HEK293 (cell line): ENCODE measurements at regions not wholly inside any gene's neighbourhood (a gene's known extent, or its start where the extent isn't known, plus 50 kb on each side); places are given as distances from the start of the nearest gene placed in this dataset.
A peak's percentile ranks its signal among the peaks of the same experiment; 100 is the strongest.

Source experiments
- KLF16 ChIP-seq: fragments of 450-650 bp; formaldehyde crosslinking; IDR thresholded peaks from 2 replicates; pipeline ENCODE4 v1.5.1; 2017; ENCODE audit warnings: missing biosample characterization, missing genetic modification characterization
- RBAK ChIP-seq: fragments of 450-650 bp; formaldehyde crosslinking; IDR thresholded peaks from 2 replicates; pipeline ENCODE4 v1.5.1; 2016; ENCODE audit warnings: missing biosample characterization, missing genetic modification characterization
- SP3 ChIP-seq: fragments of 450-650 bp; formaldehyde crosslinking; IDR thresholded peaks from 2 replicates; pipeline ENCODE4 v1.5.1; 2016; ENCODE audit warnings: missing biosample characterization, missing genetic modification characterization
- WT1 ChIP-seq: fragments of 450-650 bp; formaldehyde crosslinking; IDR thresholded peaks from 2 replicates; pipeline ENCODE4 v1.5.1; 2016; ENCODE audit warnings: missing biosample characterization, missing genetic modification characterization
- YY1 ChIP-seq: fragments of 450-650 bp; formaldehyde crosslinking; IDR thresholded peaks from 2 replicates; pipeline ENCODE4 v1.5.1; 2018; ENCODE audit warnings: missing biosample characterization, missing genetic modification characterization
- ZBTB1 ChIP-seq: fragments of 450-650 bp; formaldehyde crosslinking; IDR thresholded peaks from 2 replicates; pipeline ENCODE4 v1.5.1; 2016; ENCODE audit warnings: missing biosample characterization, missing genetic modification characterization
- ZBTB8A ChIP-seq: fragments of 450-650 bp; formaldehyde crosslinking; IDR thresholded peaks from 2 replicates; pipeline ENCODE4 v1.5.1; 2016; ENCODE audit warnings: missing biosample characterization, missing genetic modification characterization
- ZFHX2 ChIP-seq: fragments of 450-650 bp; formaldehyde crosslinking; conservative IDR thresholded peaks from 2 replicates; pipeline ENCODE4 v1.5.1; 2016; ENCODE audit warnings: missing biosample characterization, missing genetic modification characterization
- ZIC2 ChIP-seq: fragments of 450-650 bp; formaldehyde crosslinking; IDR thresholded peaks from 2 replicates; pipeline ENCODE4 v1.5.1; 2016; ENCODE audit warnings: missing biosample characterization, missing genetic modification characterization
- ZNF175 ChIP-seq: fragments of 450-650 bp; formaldehyde crosslinking; IDR thresholded peaks from 2 replicates; pipeline ENCODE4 v1.5.1; 2016; ENCODE audit warnings: missing biosample characterization, missing genetic modification characterization
- ZNF24 ChIP-seq: fragments of 450-650 bp; formaldehyde crosslinking; IDR thresholded peaks from 2 replicates; pipeline ENCODE4 v1.5.1; 2016; ENCODE audit warnings: missing biosample characterization, missing genetic modification characterization
- ZNF302 ChIP-seq: fragments of 450-650 bp; formaldehyde crosslinking; IDR thresholded peaks from 2 replicates; pipeline ENCODE4 v1.5.1; 2016; ENCODE audit warnings: missing biosample characterization, missing genetic modification characterization, low read depth
- ZNF394 ChIP-seq: fragments of 450-650 bp; formaldehyde crosslinking; IDR thresholded peaks from 2 replicates; pipeline ENCODE4 v1.5.1; 2016; ENCODE audit warnings: missing biosample characterization, missing genetic modification characterization, mild to moderate bottlenecking, moderate library complexity, borderline replicate concordance
- ZNF548 ChIP-seq: fragments of 450-650 bp; formaldehyde crosslinking; IDR thresholded peaks from 2 replicates; pipeline ENCODE4 v1.5.1; 2016; ENCODE audit warnings: missing biosample characterization, missing genetic modification characterization
- ZNF658 ChIP-seq: fragments of 450-650 bp; formaldehyde crosslinking; IDR thresholded peaks from 2 replicates; pipeline ENCODE4; 2016; ENCODE audit warnings: missing biosample characterization, missing genetic modification characterization
- ZNF843 ChIP-seq: fragments of 450-650 bp; formaldehyde crosslinking; IDR thresholded peaks from 2 replicates; pipeline ENCODE4 v1.5.1; 2016; ENCODE audit warnings: missing biosample characterization, missing genetic modification characterization
- TF ChIP-seq, protein P1 (sequence below): fragments of 450-650 bp; formaldehyde crosslinking; IDR thresholded peaks from 2 replicates; pipeline ENCODE4 v1.5.1; 2017; ENCODE audit warnings: missing biosample characterization, missing genetic modification characterization
- TF ChIP-seq, protein P2 (sequence below): fragments of 450-650 bp; formaldehyde crosslinking; conservative IDR thresholded peaks from 2 replicates; pipeline ENCODE4 v1.5.1; 2016; ENCODE audit warnings: low read depth, missing biosample characterization, missing genetic modification characterization
- TF ChIP-seq, protein P3 (sequence below): fragments of 450-650 bp; formaldehyde crosslinking; IDR thresholded peaks from 2 replicates; pipeline ENCODE4 v1.5.1; 2016; ENCODE audit warnings: missing biosample characterization, missing genetic modification characterization
- TF ChIP-seq, protein P4 (sequence below): fragments of 450-650 bp; formaldehyde crosslinking; IDR thresholded peaks from 2 replicates; pipeline ENCODE4; 2016; ENCODE audit warnings: missing biosample characterization, missing genetic modification characterization
- TF ChIP-seq, protein P5 (sequence below): fragments of 450-650 bp; formaldehyde crosslinking; IDR thresholded peaks from 2 replicates; pipeline ENCODE4 v1.5.1; 2016; ENCODE audit warnings: missing biosample characterization, missing genetic modification characterization
- TF ChIP-seq, protein P6 (sequence below): fragments of 450-650 bp; formaldehyde crosslinking; IDR thresholded peaks from 2 replicates; pipeline ENCODE4 v1.5.1; 2016; ENCODE audit warnings: missing biosample characterization, missing genetic modification characterization
- TF ChIP-seq, protein P7 (sequence below): fragments of 450-650 bp; formaldehyde crosslinking; IDR thresholded peaks from 2 replicates; pipeline ENCODE4 v1.5.1; 2016; ENCODE audit warnings: missing biosample characterization, missing genetic modification characterization

DNA sequence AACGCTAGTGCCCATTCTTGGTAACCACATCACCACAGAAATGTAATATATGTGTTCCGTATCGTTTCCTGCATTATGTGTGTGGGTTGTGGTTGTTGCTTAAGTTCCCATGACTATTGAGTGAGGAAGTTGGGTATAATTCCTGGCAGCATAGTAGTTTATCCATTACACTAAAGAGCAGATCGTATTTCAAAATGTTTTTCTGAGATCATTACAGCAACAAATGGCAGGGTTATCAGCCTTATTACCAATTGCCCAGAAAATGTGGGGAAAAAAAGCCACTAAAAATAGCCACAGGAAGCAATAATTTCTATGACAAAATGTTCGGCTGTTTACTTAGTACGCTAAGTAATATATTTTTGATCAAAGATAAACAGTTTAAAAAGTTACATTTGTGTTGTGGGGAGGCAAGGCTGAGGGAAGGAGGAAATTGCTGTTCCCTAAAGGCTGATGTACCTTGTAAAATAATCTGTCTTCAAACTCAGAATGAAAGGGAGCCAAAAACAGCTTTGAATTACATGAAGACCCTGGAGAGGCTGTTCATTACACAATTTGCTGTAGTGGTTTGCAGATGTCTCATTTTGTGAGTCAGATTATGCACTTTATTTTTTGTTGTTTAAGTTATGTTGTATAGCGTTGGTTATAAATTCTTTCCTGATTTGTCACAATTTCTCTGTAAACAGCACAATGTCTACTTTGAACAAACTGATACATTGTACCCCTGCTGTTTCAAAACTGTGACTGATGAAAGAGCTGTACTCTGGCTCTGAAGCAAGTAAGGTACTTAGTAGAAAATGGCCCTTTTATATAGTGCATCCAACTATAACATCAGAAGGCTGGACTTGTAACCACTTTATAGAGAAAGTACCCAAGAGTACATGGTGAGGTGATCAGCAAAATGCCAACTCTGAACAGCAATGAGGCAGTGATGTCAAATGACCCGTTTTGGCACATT, 1028.5 kb downstream of the NR2F1-AS1 start (continued):
- TF ChIP-seq, protein P1, sequence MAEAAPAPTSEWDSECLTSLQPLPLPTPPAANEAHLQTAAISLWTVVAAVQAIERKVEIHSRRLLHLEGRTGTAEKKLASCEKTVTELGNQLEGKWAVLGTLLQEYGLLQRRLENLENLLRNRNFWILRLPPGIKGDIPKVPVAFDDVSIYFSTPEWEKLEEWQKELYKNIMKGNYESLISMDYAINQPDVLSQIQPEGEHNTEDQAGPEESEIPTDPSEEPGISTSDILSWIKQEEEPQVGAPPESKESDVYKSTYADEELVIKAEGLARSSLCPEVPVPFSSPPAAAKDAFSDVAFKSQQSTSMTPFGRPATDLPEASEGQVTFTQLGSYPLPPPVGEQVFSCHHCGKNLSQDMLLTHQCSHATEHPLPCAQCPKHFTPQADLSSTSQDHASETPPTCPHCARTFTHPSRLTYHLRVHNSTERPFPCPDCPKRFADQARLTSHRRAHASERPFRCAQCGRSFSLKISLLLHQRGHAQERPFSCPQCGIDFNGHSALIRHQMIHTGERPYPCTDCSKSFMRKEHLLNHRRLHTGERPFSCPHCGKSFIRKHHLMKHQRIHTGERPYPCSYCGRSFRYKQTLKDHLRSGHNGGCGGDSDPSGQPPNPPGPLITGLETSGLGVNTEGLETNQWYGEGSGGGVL (tag by site-specific recombination), result peak; percentile 84
- TF ChIP-seq WT1 (tag by site-specific recombination), result peak; percentile 100
- TF ChIP-seq RBAK (tag by site-specific recombination), result no peak
- TF ChIP-seq, protein P2, sequence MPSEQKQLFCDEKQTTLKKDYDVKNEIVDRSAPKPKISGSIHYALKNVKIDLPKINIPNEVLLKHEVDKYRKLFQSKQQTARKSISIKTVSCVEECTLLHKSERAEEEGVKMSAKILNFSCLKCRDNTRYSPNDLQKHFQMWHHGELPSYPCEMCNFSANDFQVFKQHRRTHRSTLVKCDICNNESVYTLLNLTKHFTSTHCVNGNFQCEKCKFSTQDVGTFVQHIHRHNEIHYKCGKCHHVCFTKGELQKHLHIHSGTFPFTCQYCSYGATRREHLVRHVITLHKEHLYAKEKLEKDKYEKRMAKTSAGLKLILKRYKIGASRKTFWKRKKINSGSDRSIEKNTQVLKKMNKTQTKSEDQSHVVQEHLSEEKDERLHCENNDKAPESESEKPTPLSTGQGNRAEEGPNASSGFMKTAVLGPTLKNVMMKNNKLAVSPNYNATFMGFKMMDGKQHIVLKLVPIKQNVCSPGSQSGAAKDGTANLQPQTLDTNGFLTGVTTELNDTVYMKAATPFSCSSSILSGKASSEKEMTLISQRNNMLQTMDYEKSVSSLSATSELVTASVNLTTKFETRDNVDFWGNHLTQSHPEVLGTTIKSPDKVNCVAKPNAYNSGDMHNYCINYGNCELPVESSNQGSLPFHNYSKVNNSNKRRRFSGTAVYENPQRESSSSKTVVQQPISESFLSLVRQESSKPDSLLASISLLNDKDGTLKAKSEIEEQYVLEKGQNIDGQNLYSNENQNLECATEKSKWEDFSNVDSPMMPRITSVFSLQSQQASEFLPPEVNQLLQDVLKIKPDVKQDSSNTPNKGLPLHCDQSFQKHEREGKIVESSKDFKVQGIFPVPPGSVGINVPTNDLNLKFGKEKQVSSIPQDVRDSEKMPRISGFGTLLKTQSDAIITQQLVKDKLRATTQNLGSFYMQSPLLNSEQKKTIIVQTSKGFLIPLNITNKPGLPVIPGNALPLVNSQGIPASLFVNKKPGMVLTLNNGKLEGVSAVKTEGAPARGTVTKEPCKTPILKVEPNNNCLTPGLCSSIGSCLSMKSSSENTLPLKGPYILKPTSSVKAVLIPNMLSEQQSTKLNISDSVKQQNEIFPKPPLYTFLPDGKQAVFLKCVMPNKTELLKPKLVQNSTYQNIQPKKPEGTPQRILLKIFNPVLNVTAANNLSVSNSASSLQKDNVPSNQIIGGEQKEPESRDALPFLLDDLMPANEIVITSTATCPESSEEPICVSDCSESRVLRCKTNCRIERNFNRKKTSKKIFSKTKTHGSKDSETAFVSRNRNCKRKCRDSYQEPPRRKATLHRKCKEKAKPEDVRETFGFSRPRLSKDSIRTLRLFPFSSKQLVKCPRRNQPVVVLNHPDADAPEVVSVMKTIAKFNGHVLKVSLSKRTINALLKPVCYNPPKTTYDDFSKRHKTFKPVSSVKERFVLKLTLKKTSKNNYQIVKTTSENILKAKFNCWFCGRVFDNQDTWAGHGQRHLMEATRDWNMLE, result peak; percentile 40; the same call in 1 of the 2 replicates
- TF ChIP-seq ZNF658 (tag by site-specific recombination), result no peak
- TF ChIP-seq ZBTB1, result peak; percentile 92; the same call in 1 of the 2 replicates
- peak; percentile 40; the same call in 1 of the 2 replicates for TF ChIP-seq ZFHX2 (tag by site-specific recombination)
- no peak for TF ChIP-seq ZIC2
- TF ChIP-seq, protein P3, sequence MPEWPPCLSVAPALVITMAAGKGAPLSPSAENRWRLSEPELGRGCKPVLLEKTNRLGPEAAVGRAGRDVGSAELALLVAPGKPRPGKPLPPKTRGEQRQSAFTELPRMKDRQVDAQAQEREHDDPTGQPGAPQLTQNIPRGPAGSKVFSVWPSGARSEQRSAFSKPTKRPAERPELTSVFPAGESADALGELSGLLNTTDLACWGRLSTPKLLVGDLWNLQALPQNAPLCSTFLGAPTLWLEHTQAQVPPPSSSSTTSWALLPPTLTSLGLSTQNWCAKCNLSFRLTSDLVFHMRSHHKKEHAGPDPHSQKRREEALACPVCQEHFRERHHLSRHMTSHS, result peak; percentile 92
- peak; percentile 97 for TF ChIP-seq ZNF24 (tag by site-specific recombination)
- no peak for TF ChIP-seq ZNF548 (tag by site-specific recombination)
- TF ChIP-seq ZNF394, result peak; percentile 88
- peak; percentile 77 for TF ChIP-seq ZBTB8A
- no peak for TF ChIP-seq ZNF175
- no peak for TF ChIP-seq ZNF302 (tag by site-specific recombination)
- TF ChIP-seq, protein P4, sequence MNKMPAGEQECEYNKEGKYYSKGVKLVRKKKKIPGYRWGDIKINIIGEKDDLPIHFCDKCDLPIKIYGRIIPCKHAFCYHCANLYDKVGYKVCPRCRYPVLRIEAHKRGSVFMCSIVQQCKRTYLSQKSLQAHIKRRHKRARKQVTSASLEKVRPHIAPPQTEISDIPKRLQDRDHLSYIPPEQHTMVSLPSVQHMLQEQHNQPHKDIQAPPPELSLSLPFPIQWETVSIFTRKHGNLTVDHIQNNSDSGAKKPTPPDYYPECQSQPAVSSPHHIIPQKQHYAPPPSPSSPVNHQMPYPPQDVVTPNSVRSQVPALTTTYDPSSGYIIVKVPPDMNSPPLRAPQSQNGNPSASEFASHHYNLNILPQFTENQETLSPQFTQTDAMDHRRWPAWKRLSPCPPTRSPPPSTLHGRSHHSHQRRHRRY (tag by site-specific recombination), result peak; percentile 92
- TF ChIP-seq, protein P5, sequence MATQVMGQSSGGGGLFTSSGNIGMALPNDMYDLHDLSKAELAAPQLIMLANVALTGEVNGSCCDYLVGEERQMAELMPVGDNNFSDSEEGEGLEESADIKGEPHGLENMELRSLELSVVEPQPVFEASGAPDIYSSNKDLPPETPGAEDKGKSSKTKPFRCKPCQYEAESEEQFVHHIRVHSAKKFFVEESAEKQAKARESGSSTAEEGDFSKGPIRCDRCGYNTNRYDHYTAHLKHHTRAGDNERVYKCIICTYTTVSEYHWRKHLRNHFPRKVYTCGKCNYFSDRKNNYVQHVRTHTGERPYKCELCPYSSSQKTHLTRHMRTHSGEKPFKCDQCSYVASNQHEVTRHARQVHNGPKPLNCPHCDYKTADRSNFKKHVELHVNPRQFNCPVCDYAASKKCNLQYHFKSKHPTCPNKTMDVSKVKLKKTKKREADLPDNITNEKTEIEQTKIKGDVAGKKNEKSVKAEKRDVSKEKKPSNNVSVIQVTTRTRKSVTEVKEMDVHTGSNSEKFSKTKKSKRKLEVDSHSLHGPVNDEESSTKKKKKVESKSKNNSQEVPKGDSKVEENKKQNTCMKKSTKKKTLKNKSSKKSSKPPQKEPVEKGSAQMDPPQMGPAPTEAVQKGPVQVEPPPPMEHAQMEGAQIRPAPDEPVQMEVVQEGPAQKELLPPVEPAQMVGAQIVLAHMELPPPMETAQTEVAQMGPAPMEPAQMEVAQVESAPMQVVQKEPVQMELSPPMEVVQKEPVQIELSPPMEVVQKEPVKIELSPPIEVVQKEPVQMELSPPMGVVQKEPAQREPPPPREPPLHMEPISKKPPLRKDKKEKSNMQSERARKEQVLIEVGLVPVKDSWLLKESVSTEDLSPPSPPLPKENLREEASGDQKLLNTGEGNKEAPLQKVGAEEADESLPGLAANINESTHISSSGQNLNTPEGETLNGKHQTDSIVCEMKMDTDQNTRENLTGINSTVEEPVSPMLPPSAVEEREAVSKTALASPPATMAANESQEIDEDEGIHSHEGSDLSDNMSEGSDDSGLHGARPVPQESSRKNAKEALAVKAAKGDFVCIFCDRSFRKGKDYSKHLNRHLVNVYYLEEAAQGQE, result no peak; the same call in 1 of the 2 replicates
- TF ChIP-seq, protein P6, sequence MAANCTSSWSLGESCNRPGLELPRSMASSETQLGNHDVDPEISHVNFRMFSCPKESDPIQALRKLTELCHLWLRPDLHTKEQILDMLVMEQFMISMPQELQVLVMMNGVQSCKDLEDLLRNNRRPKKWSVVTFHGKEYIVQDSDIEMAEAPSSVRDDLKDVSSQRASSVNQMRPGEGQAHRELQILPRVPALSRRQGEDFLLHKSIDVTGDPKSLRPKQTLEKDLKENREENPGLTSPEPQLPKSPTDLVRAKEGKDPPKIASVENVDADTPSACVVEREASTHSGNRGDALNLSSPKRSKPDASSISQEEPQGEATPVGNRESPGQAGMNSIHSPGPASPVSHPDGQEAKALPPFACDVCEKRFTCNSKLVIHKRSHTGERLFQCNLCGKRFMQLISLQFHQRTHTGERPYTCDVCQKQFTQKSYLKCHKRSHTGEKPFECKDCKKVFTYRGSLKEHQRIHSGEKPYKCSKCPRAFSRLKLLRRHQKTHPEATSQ (tag by site-specific recombination), result no peak
- no peak; the same call in 1 of the 2 replicates for TF ChIP-seq KLF16 (tag by site-specific recombination)
- TF ChIP-seq SP3 (tag by site-specific recombination), result peak; percentile 61; the same call in 1 of the 2 replicates
- TF ChIP-seq ZNF843 (tag by site-specific recombination), result peak; percentile 99
- peak; percentile 59; the same call in 1 of the 2 replicates for TF ChIP-seq YY1 (tag by site-specific recombination)
- TF ChIP-seq, protein P7, sequence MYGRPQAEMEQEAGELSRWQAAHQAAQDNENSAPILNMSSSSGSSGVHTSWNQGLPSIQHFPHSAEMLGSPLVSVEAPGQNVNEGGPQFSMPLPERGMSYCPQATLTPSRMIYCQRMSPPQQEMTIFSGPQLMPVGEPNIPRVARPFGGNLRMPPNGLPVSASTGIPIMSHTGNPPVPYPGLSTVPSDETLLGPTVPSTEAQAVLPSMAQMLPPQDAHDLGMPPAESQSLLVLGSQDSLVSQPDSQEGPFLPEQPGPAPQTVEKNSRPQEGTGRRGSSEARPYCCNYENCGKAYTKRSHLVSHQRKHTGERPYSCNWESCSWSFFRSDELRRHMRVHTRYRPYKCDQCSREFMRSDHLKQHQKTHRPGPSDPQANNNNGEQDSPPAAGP (tag by site-specific recombination), result no peak
